Left cardiac atrium (tissue), 4 donors: ENCODE measurements at regions not wholly inside any gene's neighbourhood (a gene's known extent, or its start where the extent isn't known, plus 50 kb on each side); places are given as distances from the start of the nearest gene placed in this dataset.

Source experiments
- ATAC-seq, 2 donors: fragments of 200-7000 bp; cut with Tn5 transposase; one replicate each; pipeline ENCODE4 v1.9.1; 2020; ENCODE audit warnings: mild to moderate bottlenecking in 2 of 2, moderate library complexity in 2 of 2
- DNase-seq: peaks from one replicate; pipeline ENCODE4 v3.0.0-alpha.2; 2020
- intact Hi-C, 2 donors: fragments of 100-400 bp; cut with DNase I; formaldehyde crosslinking; loops; one replicate each; pipeline versions ENCODE4 v1.14.1 to v1.15.1; 2022 to 2023
- donor health status: DM: no; HTN: yes; CAD: no.
- donor health status: DM: no; HTN: yes; CAD: no; lungs with severe emphysema.
- donor health status: DM: yes; HTN: yes; CAD: no.
- donor health status: Dilated cardiomyopathy.

DNA sequence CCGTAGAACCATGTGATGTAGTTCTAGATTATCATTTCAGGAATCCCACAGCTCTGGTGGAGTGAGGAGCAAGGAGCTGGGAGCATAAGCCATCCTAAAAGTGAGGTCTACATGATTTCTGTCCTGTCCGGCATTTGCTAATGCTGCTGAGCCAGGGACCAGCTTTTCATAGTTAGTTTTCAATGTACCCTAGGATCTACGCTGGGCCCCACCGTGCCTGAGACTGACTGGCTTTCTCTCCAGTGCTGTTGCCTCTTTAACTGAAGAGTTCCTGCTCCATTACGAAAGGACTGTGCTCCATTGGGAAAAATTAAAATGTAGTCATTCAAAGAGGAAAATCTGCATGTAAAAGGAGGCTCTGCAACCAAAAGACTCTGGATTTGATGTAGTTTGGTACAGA is 634.8 kb downstream of the DMRTA1 start:
- no peak for ATAC-seq

DNA sequence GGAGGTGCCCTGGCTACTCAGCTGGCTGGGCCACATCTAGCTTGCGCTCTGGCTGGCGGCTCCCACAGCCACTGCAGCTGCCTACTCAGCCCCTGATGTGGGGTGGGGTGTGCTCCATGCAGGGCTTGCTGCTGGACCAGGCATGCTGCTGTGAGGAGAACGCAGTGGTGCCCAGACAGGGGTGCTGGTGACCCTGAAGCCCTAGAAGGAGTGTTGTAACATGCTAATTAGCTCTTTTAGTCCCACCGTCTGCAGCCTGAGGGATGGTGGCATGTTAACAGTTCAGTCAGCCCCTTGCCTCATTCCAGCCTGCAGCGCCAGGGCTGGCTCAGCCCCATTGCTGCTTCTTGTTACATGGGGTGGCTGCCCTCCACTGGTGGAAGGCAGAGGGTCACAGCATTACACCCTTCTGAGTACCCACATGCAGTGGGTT is 642.3 kb downstream of the DMRTA1 start:
- ATAC-seq (peak in 1 of 2 donors; percentile 53), DNase-seq (no peak)
- intact Hi-C loops, result no loop called here

More for the DNA sequence above, 634.8 kb downstream of the DMRTA1 start:
- intact Hi-C loops, result no loop called here
- DNase-seq, result no peak

DNA sequence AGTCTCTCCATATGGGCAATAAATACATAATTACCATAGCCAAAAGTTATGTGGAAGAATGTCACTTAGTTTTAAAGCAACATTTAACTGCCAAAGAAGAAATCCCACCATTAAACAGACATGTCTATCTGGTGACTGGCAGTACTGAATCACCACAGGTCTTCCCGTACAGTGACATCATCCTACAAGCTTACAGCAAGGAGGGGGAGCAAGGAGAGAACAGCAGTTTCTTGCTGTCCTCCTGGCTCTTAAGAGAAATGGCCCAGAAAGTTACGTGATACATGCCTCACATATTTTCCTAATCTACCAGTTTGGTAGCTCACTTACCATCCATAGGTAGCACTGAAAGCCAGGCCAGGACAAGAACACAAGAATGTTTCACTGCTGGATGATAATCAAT is 671.0 kb downstream of the DMRTA1 start:
- intact Hi-C loops, result no loop called here
- DNase-seq (no peak), ATAC-seq (no peak)

DNA sequence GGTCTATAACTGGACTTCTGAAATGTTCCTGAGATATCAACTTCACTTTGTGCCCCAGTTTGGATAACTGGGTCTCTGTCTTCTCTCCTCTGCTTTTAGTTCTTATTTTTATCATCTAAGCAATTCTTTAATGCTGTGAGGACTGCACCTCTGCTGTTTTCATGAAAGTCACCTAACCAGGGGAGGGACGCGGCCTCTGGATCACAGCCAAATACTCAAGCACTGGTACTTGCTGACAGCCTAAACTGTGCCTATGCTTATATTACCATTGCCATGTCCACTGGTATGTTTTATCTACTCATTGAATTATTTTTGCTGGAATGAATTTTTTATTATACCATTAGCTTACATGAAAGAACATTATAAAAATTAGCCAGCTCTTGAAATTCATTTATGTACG is 674.0 kb downstream of the DMRTA1 start:
- no peak for ATAC-seq
- intact Hi-C loops, result loop anchor here in 1 of 2 donors (5.0 kb wide), 1 partner anchor 767 kb away; no protein-coding TSS in a partner anchor

DNA sequence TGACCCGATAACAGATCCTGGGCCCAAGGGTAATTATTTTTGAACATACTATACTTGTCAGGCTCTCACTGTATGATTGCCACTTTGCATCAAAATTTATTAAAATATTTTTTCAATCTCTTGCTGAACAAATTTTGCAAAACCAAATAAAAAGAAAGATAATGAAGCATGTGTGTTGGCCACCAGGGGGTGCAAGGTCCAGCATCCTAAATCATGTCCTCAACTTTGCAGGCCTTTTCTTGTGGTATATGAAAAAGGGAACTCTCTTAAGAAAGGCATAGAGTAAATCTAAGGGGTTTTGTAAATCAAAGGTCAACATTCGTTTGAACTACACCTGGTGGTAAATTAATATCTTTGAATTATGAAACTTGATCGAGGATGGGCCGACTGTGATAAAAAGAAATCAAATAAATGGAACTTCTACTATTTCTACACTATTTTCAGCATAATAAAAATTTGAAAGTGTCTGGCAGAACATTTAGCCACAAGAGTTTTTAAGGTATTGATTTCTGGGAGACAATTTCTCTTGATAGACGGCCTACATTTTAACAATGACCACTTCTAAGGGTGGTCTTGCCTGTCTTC is 676.5 kb downstream of the DMRTA1 start:
- DNase-seq (peak; percentile 31), ATAC-seq (no peak)
- intact Hi-C loops, result loop anchor here in 1 of 2 donors (5.0 kb wide), 1 partner anchor 764 kb away; no protein-coding TSS in a partner anchor

More for the DNA sequence above, 674.0 kb downstream of the DMRTA1 start:
- DNase-seq, result no peak

DNA sequence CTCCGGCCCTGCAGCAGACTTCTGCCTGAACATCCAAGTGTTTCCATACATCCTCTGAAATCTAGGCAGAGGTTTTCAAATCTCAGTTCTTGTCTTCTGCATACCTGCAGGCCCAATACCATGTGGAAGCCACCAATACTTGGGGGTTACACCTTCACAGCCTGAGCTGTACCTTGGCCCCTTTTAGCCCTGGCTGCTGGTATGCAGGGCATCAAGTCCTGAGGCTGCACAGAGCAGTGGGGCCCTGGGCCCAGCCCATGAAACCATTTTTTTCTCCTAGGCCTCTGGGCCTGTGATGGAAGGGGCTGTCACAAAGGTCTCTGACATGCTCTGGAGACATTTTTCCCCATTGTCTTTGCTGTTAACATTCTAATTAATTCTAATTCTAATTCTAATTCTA is 680.6 kb downstream of the ELAVL2 start:
- ATAC-seq, result no peak
- intact Hi-C loops, result no loop called here
- DNase-seq, result no peak

DNA sequence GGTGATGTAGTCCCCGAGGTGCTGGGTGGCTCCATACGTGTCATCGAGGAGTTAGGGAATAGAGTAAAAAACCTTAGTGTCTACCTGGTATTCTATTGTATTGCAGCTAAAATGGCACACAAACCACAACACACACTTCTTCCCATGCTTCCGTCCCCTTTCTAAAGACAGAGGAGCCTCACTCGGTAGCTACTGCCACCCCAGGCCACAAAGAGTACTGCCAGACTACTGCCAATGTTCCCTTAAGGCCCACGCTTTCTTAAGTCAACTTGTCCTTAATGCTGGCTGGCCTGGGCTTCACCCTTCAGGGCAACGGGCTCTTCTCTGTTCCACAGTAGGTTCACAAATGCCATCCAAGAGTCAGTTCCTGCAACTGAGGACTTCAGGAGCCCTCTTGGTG is 673.0 kb downstream of the ELAVL2 start:
- ATAC-seq (no peak), DNase-seq (no peak)
- intact Hi-C loops, result no loop called here

DNA sequence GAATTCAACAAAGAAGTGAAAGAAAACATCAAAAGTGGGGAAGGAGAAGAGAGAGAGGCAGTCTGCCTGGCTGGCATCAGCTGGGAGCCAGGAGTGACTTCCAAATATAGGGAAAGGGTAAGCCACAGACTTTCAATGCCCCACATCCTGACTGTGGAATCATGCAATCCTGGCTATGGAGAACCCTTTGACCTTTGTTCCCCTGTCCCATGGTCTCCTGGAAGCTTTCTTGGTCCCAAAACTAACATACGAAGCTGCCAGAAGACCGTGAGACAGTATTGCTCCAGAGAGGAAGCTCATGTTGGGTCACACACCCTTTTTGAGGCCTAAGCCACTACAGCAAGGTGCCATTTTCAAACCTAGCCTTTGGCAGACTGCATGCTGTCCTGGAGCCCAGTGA is 665.5 kb downstream of the ELAVL2 start:
- DNase-seq, result no peak
- intact Hi-C loops, result no loop called here

DNA sequence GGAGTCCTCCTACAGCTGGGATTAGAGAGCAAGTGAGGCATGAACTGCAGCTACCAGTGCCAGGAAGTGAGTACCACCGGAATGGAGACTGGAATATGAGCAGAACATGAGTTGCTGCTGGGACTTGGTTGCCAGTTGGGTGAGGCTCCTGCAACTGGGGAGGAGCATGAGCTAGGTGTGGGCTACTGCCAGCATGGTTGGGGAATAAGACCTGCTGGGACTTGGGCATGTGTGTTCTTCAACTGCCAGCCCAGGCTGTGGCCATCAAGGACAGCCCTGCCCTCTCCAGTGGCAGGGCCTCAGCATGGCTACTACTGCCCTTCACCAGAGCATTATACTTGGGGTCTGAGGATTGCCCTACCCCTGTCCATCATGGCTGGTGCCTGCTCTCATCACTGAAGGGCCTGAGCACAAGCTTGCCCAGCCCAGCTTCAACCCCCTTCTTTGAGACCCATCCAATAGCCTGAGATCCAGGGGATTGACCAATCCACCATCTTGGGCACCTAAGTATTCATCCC is 665.0 kb downstream of the ELAVL2 start:
- DNase-seq (no peak), ATAC-seq (no peak)
- intact Hi-C loops, result no loop called here

More for the DNA sequence above, 665.5 kb downstream of the ELAVL2 start:
- no peak for ATAC-seq

DNA sequence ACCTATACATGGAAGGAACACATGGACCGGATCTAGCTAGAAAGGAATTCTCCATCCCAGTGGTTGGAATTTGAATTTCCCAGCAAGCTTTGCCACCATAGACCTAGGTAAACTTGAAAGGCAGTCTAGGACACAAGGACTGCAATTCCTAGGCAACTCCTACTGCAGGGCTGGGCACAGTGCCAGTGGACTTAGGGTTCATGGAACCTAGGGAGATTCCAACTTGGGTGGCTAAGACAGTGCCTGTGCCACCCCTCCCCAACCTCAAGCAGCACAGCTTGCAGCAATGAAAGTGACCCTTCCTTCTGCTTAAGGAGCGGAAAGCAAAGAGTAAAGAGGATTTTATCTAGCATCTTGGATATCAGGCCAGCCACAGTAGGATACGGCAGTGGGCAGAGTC is 663.3 kb downstream of the ELAVL2 start:
- intact Hi-C loops, result no loop called here
- DNase-seq (no peak), ATAC-seq (no peak)

DNA sequence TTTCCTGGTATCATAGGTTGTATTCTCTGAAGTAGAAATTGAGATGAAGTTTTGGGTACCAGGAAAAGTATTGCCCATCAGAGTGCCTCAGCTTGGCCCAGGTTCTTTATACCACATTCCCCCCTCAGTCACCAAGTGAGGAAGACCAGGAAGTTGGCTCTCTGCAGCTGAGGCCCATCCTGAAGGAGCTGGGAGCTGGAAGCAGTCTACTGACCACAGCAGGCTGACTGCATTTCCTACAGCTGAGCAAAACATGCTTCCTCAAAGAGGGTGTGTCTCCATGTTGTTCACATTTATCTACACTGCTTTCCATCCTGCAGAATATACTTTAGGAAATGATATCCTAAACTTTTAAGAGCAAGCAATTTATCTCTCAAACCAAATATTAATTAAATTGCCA is 654.6 kb downstream of the ELAVL2 start:
- ATAC-seq (no peak), DNase-seq (no peak)
- intact Hi-C loops, result no loop called here

DNA sequence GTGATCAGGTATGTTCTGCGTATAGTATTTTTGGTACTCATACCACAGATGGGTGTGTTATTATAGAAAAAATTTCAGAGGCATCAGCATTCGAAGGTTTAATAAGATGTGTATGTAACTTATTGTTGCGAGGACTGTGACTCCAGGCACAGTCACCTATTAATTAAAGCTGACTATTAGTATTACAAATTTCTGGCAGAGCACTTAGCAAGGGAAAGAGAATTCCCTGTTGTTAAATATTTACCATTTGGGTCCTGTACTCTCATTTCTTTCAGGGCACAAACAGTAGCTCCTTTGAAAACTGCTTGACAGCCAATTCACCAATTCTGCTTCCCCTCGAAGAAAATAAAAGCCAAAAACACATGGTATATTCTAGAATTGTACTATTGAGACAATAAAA is 653.8 kb downstream of the ELAVL2 start:
- DNase-seq (no peak), ATAC-seq (no peak)
- intact Hi-C loops, result no loop called here

DNA sequence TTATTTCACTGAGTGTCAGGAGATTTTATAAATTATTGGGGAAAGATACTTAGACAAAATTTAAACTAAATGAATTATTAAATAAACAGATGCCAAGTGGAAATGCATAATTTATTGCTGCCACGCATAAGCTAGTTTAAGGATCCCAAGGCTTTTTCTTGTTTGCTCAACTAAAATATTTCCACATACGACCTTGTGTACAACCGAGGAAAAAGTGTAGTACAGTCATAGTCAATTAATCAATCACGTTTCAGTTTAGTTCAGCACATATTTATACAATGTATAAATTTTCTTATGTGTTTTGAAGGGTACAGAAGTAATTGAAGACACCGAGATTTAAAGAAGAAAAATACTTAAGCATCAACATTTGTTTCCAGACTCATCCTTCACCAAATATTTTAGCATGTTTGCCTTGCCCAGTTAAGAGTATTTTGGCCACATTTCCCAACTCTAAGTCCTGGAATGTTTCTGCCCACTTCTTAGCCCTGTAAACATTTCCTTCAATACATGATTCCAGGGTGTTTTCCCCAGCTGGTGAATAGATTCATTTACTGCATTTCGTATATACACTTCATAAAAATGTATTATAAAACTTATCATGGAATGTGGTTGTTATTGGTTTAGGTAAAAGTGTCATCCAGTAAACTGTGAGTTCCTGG is 652.9 kb downstream of the ELAVL2 start:
- intact Hi-C loops, result no loop called here
- DNase-seq (no peak), ATAC-seq (no peak)

DNA sequence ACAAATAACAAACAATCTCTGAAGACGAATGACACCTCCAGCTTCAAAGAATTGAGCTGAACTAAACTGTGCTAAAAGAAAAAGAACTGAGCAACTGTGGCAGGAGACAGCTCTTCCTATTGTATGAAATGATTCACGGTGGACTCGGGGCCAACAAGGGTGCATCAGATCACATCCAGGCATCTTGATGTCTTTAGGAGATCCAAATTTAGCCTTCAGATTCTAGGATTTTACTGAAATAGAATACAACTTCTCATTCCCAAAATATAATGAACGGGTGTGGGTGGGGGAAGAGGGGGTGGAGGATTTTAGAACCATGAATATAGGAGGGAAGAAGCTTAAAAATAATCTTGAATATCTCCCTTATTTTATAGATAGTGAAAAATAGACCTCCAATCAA is 631.8 kb downstream of the ELAVL2 start:
- ATAC-seq, result no peak
- no peak for DNase-seq
- intact Hi-C loops, result no loop called here

DNA sequence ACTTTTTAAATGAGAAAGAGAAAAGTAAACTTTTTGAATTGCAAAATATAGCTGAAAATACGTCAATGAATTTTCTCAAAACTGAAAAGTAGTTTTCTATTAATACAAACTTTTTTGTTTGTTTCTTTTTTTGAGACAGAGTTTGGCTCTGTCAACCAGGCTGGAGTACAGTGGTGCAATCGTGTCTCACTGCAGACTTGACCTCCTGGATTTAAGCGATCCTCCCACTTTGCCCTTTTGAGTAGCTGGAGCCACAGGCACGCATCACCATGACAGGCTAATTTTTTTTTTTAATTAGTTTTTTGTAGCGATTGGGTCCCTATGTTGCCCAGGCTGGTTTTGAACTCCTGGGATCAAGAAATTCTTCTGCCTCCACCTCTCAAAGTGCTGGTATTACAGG is 610.4 kb downstream of the ELAVL2 start:
- intact Hi-C loops, result no loop called here
- ATAC-seq, result no peak
- no peak for DNase-seq

DNA sequence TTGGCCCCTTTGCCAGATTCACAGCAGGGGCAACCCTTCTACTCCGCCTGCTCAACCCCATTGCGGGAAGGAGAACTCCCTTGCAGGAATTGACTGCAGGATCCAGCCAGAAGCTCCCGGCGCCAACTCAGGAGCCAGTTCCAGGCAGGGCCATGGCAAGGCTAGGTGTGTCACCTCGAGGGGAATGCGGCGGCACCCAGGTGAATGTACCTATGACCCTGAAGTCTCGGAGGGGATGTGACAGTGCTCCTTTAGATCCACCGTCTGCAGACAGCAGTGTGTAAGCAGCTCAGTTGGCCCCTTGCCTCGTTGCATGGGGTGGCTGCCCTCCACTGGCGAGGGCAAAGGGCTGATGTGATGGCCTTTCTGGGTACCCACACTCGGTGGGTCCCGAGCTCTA is 606.6 kb downstream of the ELAVL2 start:
- intact Hi-C loops, result no loop called here
- DNase-seq, result no peak
- no peak for ATAC-seq

DNA sequence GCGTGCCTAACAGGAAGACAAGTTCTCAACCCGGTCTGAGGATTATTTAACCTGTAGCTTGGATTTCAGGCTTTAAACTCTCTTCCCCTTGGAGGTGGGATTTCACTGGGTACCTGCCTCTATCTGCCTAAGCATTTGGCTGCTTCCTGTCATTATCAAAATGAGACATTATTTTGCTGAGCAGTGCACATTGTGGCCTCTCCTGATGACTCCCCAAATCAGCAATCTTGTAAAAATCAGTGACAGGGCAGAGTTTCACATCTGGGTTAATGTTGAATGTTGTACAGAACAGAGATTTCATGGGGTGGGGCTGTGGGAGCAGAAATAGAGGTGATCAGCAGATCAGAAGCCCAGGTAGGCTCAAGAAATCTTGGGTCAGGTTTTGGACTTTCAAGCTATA is 605.9 kb downstream of the ELAVL2 start:
- DNase-seq (no peak), ATAC-seq (no peak)
- intact Hi-C loops, result no loop called here

DNA sequence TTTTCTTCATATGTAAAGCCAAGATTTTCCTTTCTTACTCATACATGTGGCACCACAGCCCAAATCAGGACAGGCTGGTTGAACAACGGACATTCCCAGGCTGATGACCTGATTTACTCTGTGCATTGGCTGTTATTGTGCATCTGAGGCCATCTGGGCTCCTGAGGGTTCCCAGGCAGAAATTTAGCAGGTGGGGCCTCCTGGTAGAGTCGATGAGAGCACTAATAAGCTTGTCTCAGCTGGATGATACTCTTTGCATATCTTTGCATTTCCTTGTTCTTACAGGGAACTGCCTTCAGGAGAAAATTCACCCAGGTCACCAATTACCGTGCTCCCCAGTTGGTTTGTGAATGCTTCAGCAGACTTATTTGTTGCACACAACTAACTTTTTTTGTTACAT is 605.1 kb downstream of the ELAVL2 start:
- ATAC-seq (no peak), DNase-seq (no peak)
- intact Hi-C loops, result no loop called here

DNA sequence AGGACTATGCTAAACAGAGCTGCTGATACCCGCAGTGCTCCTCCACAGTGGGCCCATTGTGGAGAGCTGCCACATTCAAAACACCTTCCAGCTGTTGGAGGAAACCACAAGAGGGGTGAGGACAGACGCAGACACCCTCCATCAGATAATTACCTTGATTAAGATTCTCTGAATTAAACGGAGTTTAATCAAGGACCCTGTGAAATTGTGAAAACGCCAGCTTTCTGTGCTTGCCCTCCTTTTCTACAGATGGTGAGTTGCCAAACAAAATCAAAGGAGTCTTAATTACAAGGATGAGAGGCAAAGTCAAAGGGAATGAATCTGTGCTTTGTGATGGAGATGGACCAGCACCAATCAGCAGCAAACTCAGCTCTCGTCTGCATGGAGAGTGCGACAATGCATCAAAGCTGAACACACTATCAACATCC is 596.1 kb downstream of the ELAVL2 start:
- intact Hi-C loops, result no loop called here
- ATAC-seq, result no peak
- no peak for DNase-seq

DNA sequence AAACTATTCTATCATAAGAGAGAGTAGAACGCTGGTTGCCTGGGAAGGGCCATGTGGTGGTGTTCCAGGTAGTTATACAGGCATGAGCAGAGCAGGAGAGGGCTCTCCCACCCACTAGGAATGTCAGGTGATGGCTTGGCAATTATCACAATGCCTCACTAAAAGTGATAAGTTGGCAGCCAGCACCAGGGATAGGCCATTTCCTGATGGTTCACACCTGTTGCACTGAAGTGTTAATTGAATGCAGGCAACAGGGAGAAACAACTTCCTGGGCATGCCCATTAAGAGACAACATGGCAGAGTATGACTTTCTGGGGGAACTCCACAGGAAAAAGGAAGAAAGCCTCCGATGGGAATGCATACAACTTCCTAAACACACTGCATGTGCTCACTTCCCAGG is 593.2 kb downstream of the ELAVL2 start:
- ATAC-seq (no peak), DNase-seq (no peak)
- intact Hi-C loops, result no loop called here

DNA sequence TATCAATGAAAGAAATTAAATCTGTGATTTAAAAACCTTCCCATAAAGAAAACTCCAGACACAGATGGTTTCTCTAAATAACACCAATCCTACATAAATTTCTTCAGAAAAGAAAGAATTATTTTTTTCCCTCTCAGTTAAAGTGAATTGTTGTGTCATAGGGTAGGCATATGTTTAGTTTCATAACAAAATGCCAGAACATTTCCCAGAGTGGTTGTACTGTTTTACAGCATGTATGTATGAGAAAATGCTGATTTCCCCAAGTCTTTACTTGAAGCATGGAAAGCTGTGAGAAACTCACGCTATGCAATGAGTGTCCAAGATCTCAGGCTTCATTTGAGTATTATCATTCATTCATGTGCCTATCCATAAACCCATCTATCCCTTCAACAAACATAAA is 582.5 kb downstream of the ELAVL2 start:
- no peak for ATAC-seq
- intact Hi-C loops, result no loop called here
- DNase-seq, result no peak
